ENCODE measurements at regions not wholly inside any gene's neighbourhood (a gene's known extent, or its start where the extent isn't known, plus 50 kb on each side); places are given as distances from the start of the nearest gene placed in this dataset.

DNA sequence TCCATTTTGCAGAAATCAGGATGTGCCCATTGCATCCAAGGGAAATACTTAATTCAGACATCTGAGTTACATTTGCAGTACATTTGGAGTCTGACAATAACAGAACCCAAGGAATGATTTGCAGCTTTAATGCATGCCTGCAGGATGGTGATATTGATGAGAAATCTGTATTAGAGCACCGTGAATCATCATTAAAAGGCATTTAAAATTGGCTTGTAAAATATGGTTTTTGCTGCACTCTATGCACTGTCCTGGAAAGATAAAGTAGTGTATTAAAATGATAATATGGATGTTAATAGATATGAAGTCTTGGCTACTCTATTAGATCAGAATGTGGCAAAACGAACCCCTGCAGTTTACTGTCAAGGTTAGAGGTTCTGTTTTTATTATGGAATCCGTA lies 556.9 kb downstream of the MAT2B start:
- Histone ChIP-seq H3K9ac (ENCODE audit: low read length) (no peak overlapping the region), H4K20me1 (ENCODE audit: insufficient read depth) (no peaks in the 10 kb centered on the region)
- TF ChIP-seq, protein P1, sequence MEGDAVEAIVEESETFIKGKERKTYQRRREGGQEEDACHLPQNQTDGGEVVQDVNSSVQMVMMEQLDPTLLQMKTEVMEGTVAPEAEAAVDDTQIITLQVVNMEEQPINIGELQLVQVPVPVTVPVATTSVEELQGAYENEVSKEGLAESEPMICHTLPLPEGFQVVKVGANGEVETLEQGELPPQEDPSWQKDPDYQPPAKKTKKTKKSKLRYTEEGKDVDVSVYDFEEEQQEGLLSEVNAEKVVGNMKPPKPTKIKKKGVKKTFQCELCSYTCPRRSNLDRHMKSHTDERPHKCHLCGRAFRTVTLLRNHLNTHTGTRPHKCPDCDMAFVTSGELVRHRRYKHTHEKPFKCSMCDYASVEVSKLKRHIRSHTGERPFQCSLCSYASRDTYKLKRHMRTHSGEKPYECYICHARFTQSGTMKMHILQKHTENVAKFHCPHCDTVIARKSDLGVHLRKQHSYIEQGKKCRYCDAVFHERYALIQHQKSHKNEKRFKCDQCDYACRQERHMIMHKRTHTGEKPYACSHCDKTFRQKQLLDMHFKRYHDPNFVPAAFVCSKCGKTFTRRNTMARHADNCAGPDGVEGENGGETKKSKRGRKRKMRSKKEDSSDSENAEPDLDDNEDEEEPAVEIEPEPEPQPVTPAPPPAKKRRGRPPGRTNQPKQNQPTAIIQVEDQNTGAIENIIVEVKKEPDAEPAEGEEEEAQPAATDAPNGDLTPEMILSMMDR (IDR thresholded peaks at IDR 0.05; ENCODE audit: poor library complexity, severe bottlenecking) = no peak
- TF ChIP-seq MXI1 (conservative IDR thresholded peaks at IDR 0.05; ENCODE audit: poor library complexity, severe bottlenecking) (no peak), TAF1 (IDR thresholded peaks at IDR 0.05; ENCODE audit: low read depth) (no peak), POLR2AphosphoS5 (IDR thresholded peaks at IDR 0.05) (no peak), SMC3 (conservative IDR thresholded peaks at IDR 0.05; ENCODE audit: poor library complexity) (no peak), RAD21 (conservative IDR thresholded peaks at IDR 0.05) (no peak), EZH2 (IDR thresholded peaks at IDR 0.05; ENCODE audit: borderline replicate concordance, insufficient read depth, low read length, poor library complexity, severe bottlenecking) (no peak), EP300 (conservative IDR thresholded peaks at IDR 0.05; ENCODE audit: poor library complexity, severe bottlenecking) (no peak)
- TF ChIP-seq, protein P2, sequence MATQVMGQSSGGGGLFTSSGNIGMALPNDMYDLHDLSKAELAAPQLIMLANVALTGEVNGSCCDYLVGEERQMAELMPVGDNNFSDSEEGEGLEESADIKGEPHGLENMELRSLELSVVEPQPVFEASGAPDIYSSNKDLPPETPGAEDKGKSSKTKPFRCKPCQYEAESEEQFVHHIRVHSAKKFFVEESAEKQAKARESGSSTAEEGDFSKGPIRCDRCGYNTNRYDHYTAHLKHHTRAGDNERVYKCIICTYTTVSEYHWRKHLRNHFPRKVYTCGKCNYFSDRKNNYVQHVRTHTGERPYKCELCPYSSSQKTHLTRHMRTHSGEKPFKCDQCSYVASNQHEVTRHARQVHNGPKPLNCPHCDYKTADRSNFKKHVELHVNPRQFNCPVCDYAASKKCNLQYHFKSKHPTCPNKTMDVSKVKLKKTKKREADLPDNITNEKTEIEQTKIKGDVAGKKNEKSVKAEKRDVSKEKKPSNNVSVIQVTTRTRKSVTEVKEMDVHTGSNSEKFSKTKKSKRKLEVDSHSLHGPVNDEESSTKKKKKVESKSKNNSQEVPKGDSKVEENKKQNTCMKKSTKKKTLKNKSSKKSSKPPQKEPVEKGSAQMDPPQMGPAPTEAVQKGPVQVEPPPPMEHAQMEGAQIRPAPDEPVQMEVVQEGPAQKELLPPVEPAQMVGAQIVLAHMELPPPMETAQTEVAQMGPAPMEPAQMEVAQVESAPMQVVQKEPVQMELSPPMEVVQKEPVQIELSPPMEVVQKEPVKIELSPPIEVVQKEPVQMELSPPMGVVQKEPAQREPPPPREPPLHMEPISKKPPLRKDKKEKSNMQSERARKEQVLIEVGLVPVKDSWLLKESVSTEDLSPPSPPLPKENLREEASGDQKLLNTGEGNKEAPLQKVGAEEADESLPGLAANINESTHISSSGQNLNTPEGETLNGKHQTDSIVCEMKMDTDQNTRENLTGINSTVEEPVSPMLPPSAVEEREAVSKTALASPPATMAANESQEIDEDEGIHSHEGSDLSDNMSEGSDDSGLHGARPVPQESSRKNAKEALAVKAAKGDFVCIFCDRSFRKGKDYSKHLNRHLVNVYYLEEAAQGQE (IDR thresholded peaks at IDR 0.05; ENCODE audit: borderline replicate concordance) = no peak

DNA sequence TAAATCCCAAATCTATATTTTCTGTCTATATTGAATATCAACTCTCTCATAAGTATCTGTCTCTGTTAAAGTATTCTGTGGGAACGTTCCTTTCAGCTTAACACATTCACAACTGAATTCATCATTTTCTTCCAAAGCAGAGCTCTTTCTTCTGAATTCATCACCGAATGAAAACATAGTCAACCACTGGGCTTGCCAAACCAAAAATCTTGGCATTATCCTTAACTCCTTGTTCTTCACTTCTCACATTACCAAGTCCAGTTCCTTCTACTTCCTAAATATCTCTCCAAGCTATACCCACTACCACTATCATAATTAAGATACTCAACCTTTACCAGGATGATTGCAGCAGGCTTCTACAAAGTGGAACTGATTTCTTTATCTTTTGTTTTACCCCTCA lies 559.8 kb downstream of the MAT2B start:
- no peak overlapping the region for H3K27ac ChIP-seq (ENCODE audit: low read length)

More for the DNA sequence above, 556.9 kb downstream of the MAT2B start:
- Histone ChIP-seq H3K36me3 (ENCODE audit: insufficient read depth, low read length) (no peaks in the 10 kb centered on the region), H2AFZ (ENCODE audit: low read depth, low read length) (no peak overlapping the region), H3K4me3 (ENCODE audit: low read length) (no peak overlapping the region), H3F3A (ENCODE audit: insufficient read depth, low read length, poor library complexity, severe bottlenecking) (no peaks in the 10 kb centered on the region), H3K27me3 (ENCODE audit: insufficient read depth, low read depth, low read length) (no peaks in the 10 kb centered on the region), H3K27ac (ENCODE audit: low read length) (no peak overlapping the region), H3K9me2 (ENCODE audit: insufficient read depth, low read length) (no peaks in the 10 kb centered on the region), H3K79me2 (replicated peaks; ENCODE audit: insufficient read depth, low read length) (no peaks in the 10 kb centered on the region), H3K4me2 (ENCODE audit: low read length) (no peak overlapping the region), H3K9me3 (ENCODE audit: low read length) (no peaks in the 10 kb centered on the region)

More for the DNA sequence above, 559.8 kb downstream of the MAT2B start:
- no peak overlapping the region for H2AFZ ChIP-seq (ENCODE audit: low read depth, low read length)
- H3K9ac ChIP-seq (ENCODE audit: low read length) = no peak overlapping the region
- H4K20me1 ChIP-seq (ENCODE audit: insufficient read depth) = no peaks in the 10 kb centered on the region
- H3K79me2 ChIP-seq (replicated peaks; ENCODE audit: insufficient read depth, low read length) = no peaks in the 10 kb centered on the region
- H3K27me3 ChIP-seq (ENCODE audit: insufficient read depth, low read depth, low read length) = no peaks in the 10 kb centered on the region
- no peaks in the 10 kb centered on the region for H3K9me2 ChIP-seq (ENCODE audit: insufficient read depth, low read length)
- no peak overlapping the region for H3K4me3 ChIP-seq (ENCODE audit: low read length)
- no peaks in the 10 kb centered on the region for H3K9me3 ChIP-seq (ENCODE audit: low read length)
- H3K4me2 ChIP-seq (ENCODE audit: low read length) = no peak overlapping the region
- H3F3A ChIP-seq (ENCODE audit: insufficient read depth, low read length, poor library complexity, severe bottlenecking) = no peaks in the 10 kb centered on the region
- TF ChIP-seq MXI1 (conservative IDR thresholded peaks at IDR 0.05; ENCODE audit: poor library complexity, severe bottlenecking) (no peak), EP300 (conservative IDR thresholded peaks at IDR 0.05; ENCODE audit: poor library complexity, severe bottlenecking) (no peak), POLR2AphosphoS5 (IDR thresholded peaks at IDR 0.05) (no peak), EZH2 (IDR thresholded peaks at IDR 0.05; ENCODE audit: borderline replicate concordance, insufficient read depth, low read length, poor library complexity, severe bottlenecking) (no peak), RAD21 (conservative IDR thresholded peaks at IDR 0.05) (no peak), SMC3 (conservative IDR thresholded peaks at IDR 0.05; ENCODE audit: poor library complexity) (no peak), TAF1 (IDR thresholded peaks at IDR 0.05; ENCODE audit: low read depth) (no peak)
- TF ChIP-seq, protein P2 (IDR thresholded peaks at IDR 0.05; ENCODE audit: borderline replicate concordance) = no peak
- TF ChIP-seq, protein P1 (IDR thresholded peaks at IDR 0.05; ENCODE audit: poor library complexity, severe bottlenecking) = no peak
- no peaks in the 10 kb centered on the region for H3K36me3 ChIP-seq (ENCODE audit: insufficient read depth, low read length)
